ENCODE measurements at regions not wholly inside any gene's neighbourhood (a gene's known extent, or its start where the extent isn't known, plus 50 kb on each side); places are given as distances from the start of the nearest gene placed in this dataset.
"Not testable (repeated sequence)": the region's sequence is repeated elsewhere in the genome, so short reads cannot be mapped to it uniquely, and the experiment has no call there.

- TF ChIP-seq MLX (CRISPR knock-in tag; IDR thresholded peaks at IDR 0.05) (no peak), USF2 (IDR thresholded peaks at IDR 0.05; ENCODE audit: low read depth, low read length) (no peak), USF2 (CRISPR knock-in tag; IDR thresholded peaks at IDR 0.05; ENCODE audit: borderline replicate concordance) (no peak), AGO1 (IDR thresholded peaks at IDR 0.05; ENCODE audit: low read depth, low read length, poor library complexity, severe bottlenecking) (no peak), ZNF83 (CRISPR knock-in tag; IDR thresholded peaks at IDR 0.05; ENCODE audit: borderline replicate concordance) (no peak), ISL2 (CRISPR knock-in tag; IDR thresholded peaks at IDR 0.05) (no peak)
Observed at GRCh38 chr13:65368832-65369231, 1861.3 kb downstream of the PCDH9 start (continued).

DNA sequence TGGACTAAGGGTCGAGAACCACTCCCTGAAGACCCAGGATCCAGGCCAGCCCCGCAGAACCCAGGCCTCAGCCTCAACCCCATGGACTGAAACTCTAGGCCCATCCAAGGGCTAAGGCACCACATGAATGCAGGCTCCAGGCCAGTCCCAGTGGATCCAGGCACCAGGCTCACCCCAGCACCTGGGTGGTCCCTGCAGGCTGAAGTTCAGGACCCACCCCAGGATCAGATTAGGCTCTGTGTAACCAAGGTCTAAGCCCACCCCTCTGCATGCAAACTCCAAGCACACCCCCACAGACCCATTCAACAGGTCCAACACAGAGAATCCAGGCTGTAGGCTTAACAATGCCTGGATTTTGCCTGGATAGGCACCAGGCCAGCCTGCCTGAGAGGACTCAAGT, 1876.2 kb downstream of the PCDH9 start:
- TF ChIP-seq U2AF1 (optimal IDR thresholded peaks at IDR 0.05; ENCODE audit: low read depth, low read length) = no peak
- TF ChIP-seq GRHL1 (CRISPR knock-in tag; conservative IDR thresholded peaks at IDR 0.05) = no peak
- no peak for TF ChIP-seq HNRNPK (IDR thresholded peaks at IDR 0.05; ENCODE audit: low read depth, low read length, poor library complexity, severe bottlenecking)
- TF ChIP-seq ZNF224 (CRISPR knock-in tag; IDR thresholded peaks at IDR 0.05) = no peak
- no peak for ATAC-seq
- Histone ChIP-seq H3K9ac (ENCODE audit: insufficient read depth, low read depth, low read length) (no peak overlapping the region), H3K9me3 (ENCODE audit: low read length) (peaks cover 26% of the 10 kb centered on the region), H3K4me1 (ENCODE audit: insufficient read depth, low read length) (no peaks in the 10 kb centered on the region), H3K27ac (ENCODE audit: extremely low read length, insufficient read depth, low read length) (no peak overlapping the region), H3K4me3 (replicated peaks in 1 of 3; ENCODE audit: insufficient read depth in 1 of 3, low read depth in 2 of 3, low read length in 3 of 3) (no peak overlapping the region), H4K20me1 (ENCODE audit: insufficient read depth, low read length) (no peaks in the 10 kb centered on the region), H3K27me3 (ENCODE audit: control insufficient read depth in 1 of 2, insufficient read depth in 2 of 2, low read length in 2 of 2) (no peaks in the 10 kb centered on the region), H2AFZ (ENCODE audit: low read length) (no peak overlapping the region), H3K4me2 (ENCODE audit: low read depth, low read length) (no peak overlapping the region), H3K79me2 (ENCODE audit: insufficient read depth, low read length) (no peaks in the 10 kb centered on the region), H3K36me3 (replicated peaks in 1 of 2; ENCODE audit: control insufficient read depth in 1 of 2, insufficient read depth in 2 of 2, low read length in 2 of 2) (no peaks in the 10 kb centered on the region)
- ChIA-PET POLR2A (no interaction called here), CTCF (ENCODE audit: low intra/inter-chr PET ratio, low total read pairs) (no interaction called here)
- WGBS (ENCODE audit: low lambda C conversion rate) = no CpG with 5 or more reads among the region's 2 CpGs
- no peak for FAIRE-seq
- in situ Hi-C loops (cut with HindIII; ENCODE audit: extremely low pct_ligation_motif_present, low pct_unique_long_range_greater_than_20kb) = no loop called here
- no peak for DNase-seq (ENCODE audit: low spot score)
- intact Hi-C loops (cut with micrococcal nuclease; ENCODE audit: unreplicated experiment) = no loop called here
- no TSS peak for BruUV-seq (replicated peaks)

DNA sequence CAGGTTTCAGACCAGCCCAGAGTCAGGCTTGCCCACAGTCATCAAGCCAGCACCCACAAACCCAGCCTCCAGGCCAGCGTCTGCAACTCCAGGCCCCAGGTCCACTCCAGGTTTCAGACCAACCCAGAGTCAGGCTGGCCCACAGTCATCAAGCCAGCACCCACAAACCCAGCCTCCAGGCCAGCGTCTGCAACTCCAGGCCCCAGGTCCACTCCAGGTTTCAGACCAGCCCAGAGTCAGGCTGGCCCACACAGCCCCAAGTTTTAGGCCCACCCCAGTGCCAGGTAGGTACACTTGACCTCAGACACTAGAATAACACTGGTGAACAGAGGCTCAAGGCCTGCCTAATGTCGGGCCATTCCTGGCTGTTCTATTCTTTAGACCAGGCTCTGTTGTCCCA, 1877.0 kb downstream of the PCDH9 start:
- BruUV-seq (replicated peaks) = not testable (repeated sequence)

More for the DNA sequence above, 1877.0 kb downstream of the PCDH9 start:
- H3K27ac ChIP-seq (ENCODE audit: extremely low read length, insufficient read depth, low read length); H3K4me3 ChIP-seq (replicated peaks in 1 of 3; ENCODE audit: insufficient read depth in 1 of 3, low read depth in 2 of 3, low read length in 3 of 3); H3K27me3 ChIP-seq (ENCODE audit: control insufficient read depth in 1 of 2, insufficient read depth in 2 of 2, low read length in 2 of 2); H3K4me1 ChIP-seq (ENCODE audit: insufficient read depth, low read length); H3K79me2 ChIP-seq (ENCODE audit: insufficient read depth, low read length); FAIRE-seq; CTCF ChIA-PET (ENCODE audit: low intra/inter-chr PET ratio, low total read pairs); ATAC-seq; intact Hi-C loops (cut with micrococcal nuclease; ENCODE audit: unreplicated experiment); H2AFZ ChIP-seq (ENCODE audit: low read length); H3K36me3 ChIP-seq (replicated peaks in 1 of 2; ENCODE audit: control insufficient read depth in 1 of 2, insufficient read depth in 2 of 2, low read length in 2 of 2); in situ Hi-C loops (cut with HindIII; ENCODE audit: extremely low pct_ligation_motif_present, low pct_unique_long_range_greater_than_20kb); H3K9ac ChIP-seq (ENCODE audit: insufficient read depth, low read depth, low read length); DNase-seq (ENCODE audit: low spot score); H3K4me2 ChIP-seq (ENCODE audit: low read depth, low read length); POLR2A ChIA-PET; H4K20me1 ChIP-seq (ENCODE audit: insufficient read depth, low read length): not testable (repeated sequence)
- no CpG with 5 or more reads among the region's 3 CpGs for WGBS (ENCODE audit: low lambda C conversion rate)
- H3K9me3 ChIP-seq (ENCODE audit: low read length) = peaks cover 23% of the 10 kb centered on the region
